SHP77 (cell line): ENCODE measurements at regions not wholly inside any gene's neighbourhood (a gene's known extent, or its start where the extent isn't known, plus 50 kb on each side); places are given as distances from the start of the nearest gene placed in this dataset.

ENCODE experiments used
- DNase-seq, 2 experiments: peaks; one replicate each; lab custom pipeline; 2025; lab: John Stamatoyannopoulos, UW

- DNase-seq, result no peak
These were observed 244.1 kb upstream of the AKR1E2 start for GRCh38 chr10:4581929-4582328.

GRCh38 chr10:4579844-4580243 is 246.2 kb upstream of the AKR1E2 start:
- DNase-seq, result no peak

GRCh38 chr10:4576206-4576605 is 249.8 kb upstream of the AKR1E2 start:
- no peak for DNase-seq

GRCh38 chr10:4569151-4569550 is 256.9 kb upstream of the AKR1E2 start:
- no peak for DNase-seq

- DNase-seq, result no peak
These were observed 257.3 kb upstream of the AKR1E2 start for GRCh38 chr10:4568731-4569130.

- no peak for DNase-seq
These were observed 257.9 kb upstream of the AKR1E2 start for GRCh38 chr10:4568086-4568485.

- DNase-seq, result no peak
These were observed 258.4 kb upstream of the AKR1E2 start for GRCh38 chr10:4567637-4568036.

- DNase-seq, result no peak
These were observed 260.0 kb upstream of the AKR1E2 start for GRCh38 chr10:4566011-4566410.

GRCh38 chr10:4561296-4561695 is 264.7 kb upstream of the AKR1E2 start:
- DNase-seq, result no peak

GRCh38 chr10:4557469-4557868 is 268.5 kb upstream of the AKR1E2 start:
- DNase-seq, result no peak

GRCh38 chr10:4556527-4556926 is 269.5 kb upstream of the AKR1E2 start:
- no peak for DNase-seq

GRCh38 chr10:4555920-4556319 is 270.1 kb upstream of the AKR1E2 start:
- DNase-seq, result no peak

GRCh38 chr10:4549139-4549653 is 276.8 kb upstream of the AKR1E2 start:
- DNase-seq, result no peak

GRCh38 chr10:4546931-4547330 is 279.1 kb upstream of the AKR1E2 start:
- no peak for DNase-seq

- DNase-seq, result no peak
These were observed 279.5 kb upstream of the AKR1E2 start for GRCh38 chr10:4546500-4546899.

- DNase-seq, result no peak
These were observed 280.9 kb upstream of the AKR1E2 start for GRCh38 chr10:4545062-4545461.

GRCh38 chr10:4543938-4544533 is 282.0 kb upstream of the AKR1E2 start:
- DNase-seq, result no peak

GRCh38 chr10:4541292-4541691 is 284.7 kb upstream of the AKR1E2 start:
- no peak for DNase-seq

- DNase-seq, result no peak
These were observed 288.0 kb upstream of the AKR1E2 start for GRCh38 chr10:4538016-4538415.

- DNase-seq, result no peak
These were observed 290.5 kb upstream of the AKR1E2 start for GRCh38 chr10:4535521-4535920.

- no peak for DNase-seq
These were observed 292.4 kb upstream of the AKR1E2 start for GRCh38 chr10:4533621-4534020.

GRCh38 chr10:4532976-4533375 is 293.0 kb upstream of the AKR1E2 start:
- no peak for DNase-seq

GRCh38 chr10:4532467-4532866 is 293.5 kb upstream of the AKR1E2 start:
- DNase-seq, result no peak

- no peak for DNase-seq
These were observed 294.0 kb upstream of the AKR1E2 start for GRCh38 chr10:4532011-4532410.
